ENCODE measurements at regions not wholly inside any gene's neighbourhood (a gene's known extent, or its start where the extent isn't known, plus 50 kb on each side); places are given as distances from the start of the nearest gene placed in this dataset.

GRCh38 chr12:69154585-69155363 is 84.6 kb upstream of the CPSF6 start:
- H3K14ac ChIP-seq (ENCODE audit: insufficient read depth, low read length): no peak overlapping the region
- H3K23me2 ChIP-seq (ENCODE audit: insufficient read length, low read depth, low read length, poor library complexity, severe bottlenecking): no peaks in the 10 kb centered on the region
- no peak overlapping the region for H4K5ac ChIP-seq (ENCODE audit: insufficient read length, low read depth, low read length)
- H3K79me1 ChIP-seq (ENCODE audit: insufficient read depth, low read depth, low read length, poor library complexity, severe bottlenecking): no peaks in the 10 kb centered on the region
- no peak overlapping the region for H2BK120ac ChIP-seq (ENCODE audit: low read depth, low read length, poor library complexity, severe bottlenecking)
- peak; percentile 99 for TF ChIP-seq CTCF (conservative IDR thresholded peaks at IDR 0.05)
- no peak overlapping the region for H3K18ac ChIP-seq (ENCODE audit: insufficient read length, low read depth, low read length)
- H4K91ac ChIP-seq (ENCODE audit: insufficient read length, low read depth, low read length): no peak overlapping the region
- H2AFZ ChIP-seq (ENCODE audit: low read length): peak overlapping the region; percentile 92
- WGBS (ENCODE audit: extremely low coverage, insufficient read length, low lambda C conversion rate): no CpG with 5 or more reads among the region's 7 CpGs
- H2AK5ac ChIP-seq (ENCODE audit: insufficient read length, low read length): no peak overlapping the region
- no peak overlapping the region for H3K9ac ChIP-seq (ENCODE audit: extremely low read depth, insufficient read length, low read length)
- peak; percentile 73 for DNase-seq
- H3K23ac ChIP-seq (ENCODE audit: insufficient read length, low read depth, low read length): no peak overlapping the region
- Mint-ChIP-seq H3K36me3 (ENCODE audit: insufficient read depth in 1 of 3, low read depth in 3 of 3) (no peaks in the 10 kb centered on the region), H3K9me3 (no peaks in the 10 kb centered on the region), H3K4me3 (no peak overlapping the region), H3K27me3 (ENCODE audit: low read depth) (peaks cover 3% of the 10 kb centered on the region; the same call in 1 of the 2 replicates), H3K27ac (no peak overlapping the region), H3K4me1 (peaks cover 9 to 10% of the 10 kb centered on the region in 2 experiments; a peak in 3 of 4 replicates)
- no peaks in the 10 kb centered on the region for H3K27me3 ChIP-seq (ENCODE audit: insufficient read depth, low read length)
- no peak overlapping the region for H3K56ac ChIP-seq (ENCODE audit: insufficient read length, low read depth, low read length)
- no peaks in the 10 kb centered on the region; the same call in 1 of the 2 replicates for H3K4me1 ChIP-seq (ENCODE audit: insufficient read depth, low read length)
- H2BK12ac ChIP-seq (ENCODE audit: insufficient read length, low read depth, low read length): no peak overlapping the region
- H3T11ph ChIP-seq (ENCODE audit: low read length): no peak overlapping the region
- no peak overlapping the region for H2BK15ac ChIP-seq (ENCODE audit: low read depth, low read length)
- no peaks in the 10 kb centered on the region for H4K20me1 ChIP-seq (ENCODE audit: control insufficient read depth, insufficient read depth, insufficient read length)
- H3K9me3 ChIP-seq (ENCODE audit: control insufficient read depth, low read depth, low read length): no peaks in the 10 kb centered on the region
- no peak overlapping the region for H2BK20ac ChIP-seq (ENCODE audit: low read depth, low read length, poor library complexity, severe bottlenecking)
- no peak overlapping the region for H4K8ac ChIP-seq (replicated peaks; ENCODE audit: insufficient read length, low read depth, low read length)
- H2BK5ac ChIP-seq (ENCODE audit: insufficient read length, low read length): no peak overlapping the region
- H3K4ac ChIP-seq (ENCODE audit: low read depth, low read length): no peak overlapping the region
- H3K27ac ChIP-seq (ENCODE audit: insufficient read length, low read depth, low read length): no peak overlapping the region
- H3K79me2 ChIP-seq (ENCODE audit: insufficient read depth, low read length): no peaks in the 10 kb centered on the region
- no peak overlapping the region for H3K4me2 ChIP-seq (ENCODE audit: insufficient read depth, insufficient read length, low read length)
